GM18499 (cell line): ENCODE measurements at regions not wholly inside any gene's neighbourhood (a gene's known extent, or its start where the extent isn't known, plus 50 kb on each side); places are given as distances from the start of the nearest gene placed in this dataset.
"Not testable (repeated sequence)": the region's sequence is repeated elsewhere in the genome, so short reads cannot be mapped to it uniquely, and the experiment has no call there.

Experiments
- ATAC-seq: cut with Tn5 transposase; IDR thresholded peaks from one replicate; pipeline ENCODE4 v1.9.1; 2021; ENCODE audit warnings: moderate number of reproducible peaks; ENCODE audit not compliant: insufficient read depth, unreplicated experiment

- ATAC-seq: no peak
Measured at GRCh38 chr6:166253778-166254204, 54.4 kb downstream of the PRR18 start.

- ATAC-seq: no peak
Measured at GRCh38 chr6:166253281-166253681, 54.9 kb downstream of the PRR18 start.

- no peak for ATAC-seq
Measured at GRCh38 chr6:166252601-166253000, 55.6 kb downstream of the PRR18 start.

GRCh38 chr6:166251655-166252054, 56.5 kb downstream of the PRR18 start:
- ATAC-seq: no peak

GRCh38 chr6:166251211-166251610, 57.0 kb downstream of the PRR18 start:
- ATAC-seq: no peak

- not testable (repeated sequence) for ATAC-seq
Measured at GRCh38 chr6:166249061-166249785, 59.0 kb downstream of the PRR18 start.

GRCh38 chr6:166245148-166245547, 63.0 kb downstream of the PRR18 start:
- no peak for ATAC-seq

- ATAC-seq: peak; percentile 96
Measured at GRCh38 chr6:166244353-166245045, 63.7 kb downstream of the PRR18 start.

- ATAC-seq: no peak
Measured at GRCh38 chr6:166242888-166243287, 65.3 kb downstream of the PRR18 start.

GRCh38 chr6:166241974-166242373, 66.2 kb downstream of the PRR18 start:
- ATAC-seq: no peak

GRCh38 chr6:166240889-166241288, 67.3 kb downstream of the PRR18 start:
- no peak for ATAC-seq

GRCh38 chr6:166237617-166238016, 70.0 kb upstream of the TBXT start:
- ATAC-seq: no peak

- ATAC-seq: no peak
Measured at GRCh38 chr6:166236596-166236995, 68.9 kb upstream of the TBXT start.

- ATAC-seq: no peak
Measured at GRCh38 chr6:166235666-166236292, 68.1 kb upstream of the TBXT start.

GRCh38 chr6:166231181-166231580, 63.5 kb upstream of the TBXT start:
- not testable (repeated sequence) for ATAC-seq

- ATAC-seq: no peak
Measured at GRCh38 chr6:166228839-166229528, 61.3 kb upstream of the TBXT start.

GRCh38 chr6:166228425-166228824, 60.8 kb upstream of the TBXT start:
- no peak for ATAC-seq

- ATAC-seq: no peak
Measured at GRCh38 chr6:166223079-166223478, 55.4 kb upstream of the TBXT start.

- no peak for ATAC-seq
Measured at GRCh38 chr6:166222631-166223030, 55.0 kb upstream of the TBXT start.

- no peak for ATAC-seq
Measured at GRCh38 chr6:166221636-166222035, 54.0 kb upstream of the TBXT start.

GRCh38 chr6:166221040-166221439, 53.4 kb upstream of the TBXT start:
- no peak for ATAC-seq
